Liver (tissue), 8 donors: ENCODE measurements at regions not wholly inside any gene's neighbourhood (a gene's known extent, or its start where the extent isn't known, plus 50 kb on each side); places are given as distances from the start of the nearest gene placed in this dataset.

Experiments
- DNase-seq: peaks from one replicate; pipeline ENCODE4 v3.0.0-alpha.2; 2017; ENCODE audit warnings: low spot score
- H3K27ac ChIP-seq, 2 donors: one replicate each; pipeline ENCODE4 v1.7.0; 2013; ENCODE audit warnings: inconsistent platforms in 2 of 2, low read length in 2 of 2, control low read depth in 1 of 2, low read depth in 1 of 2, mild to moderate bottlenecking in 1 of 2
- H3K27me3 ChIP-seq, 4 donors: one replicate each; pipeline versions ENCODE4 v1.6.1 to v1.7.0; 2013; ENCODE audit warnings: low read length in 3 of 4, inconsistent platforms in 1 of 4, mild to moderate bottlenecking in 1 of 4, moderate library complexity in 1 of 4; ENCODE audit not compliant: control insufficient read depth in 4 of 4, insufficient read depth in 4 of 4
- H3K36me3 ChIP-seq, 4 donors: one replicate each; pipeline versions ENCODE4 v1.6.1 to v1.7.0; 2013; ENCODE audit warnings: low read length in 3 of 4, mild to moderate bottlenecking in 3 of 4, low read depth in 1 of 4, moderate library complexity in 1 of 4; ENCODE audit not compliant: control insufficient read depth in 4 of 4, insufficient read depth in 3 of 4
- H3K4me1 ChIP-seq, 4 donors: one replicate each; pipeline versions ENCODE4 v1.6.1 to v1.7.0; 2013; ENCODE audit warnings: low read length in 3 of 4, mild to moderate bottlenecking in 3 of 4, moderate library complexity in 1 of 4; ENCODE audit not compliant: control insufficient read depth in 4 of 4, insufficient read depth in 4 of 4
- H3K4me3 ChIP-seq, 3 donors: one replicate each; pipeline versions ENCODE4 v1.6.1 to v1.7.0; 2013; ENCODE audit warnings: low read length in 3 of 3, control low read depth in 1 of 3, low read depth in 1 of 3, mild to moderate bottlenecking in 1 of 3
- H3K9ac ChIP-seq, 2 donors: one replicate each; pipeline ENCODE4 v1.7.0; 2013; ENCODE audit warnings: low read length in 2 of 2, mild to moderate bottlenecking in 2 of 2, moderate library complexity in 2 of 2, control low read depth in 1 of 2, low read depth in 1 of 2
- H3K9me3 ChIP-seq, 4 donors: one replicate each; pipeline versions ENCODE4 v1.6.1 to v1.7.0; 2013; ENCODE audit warnings: low read length in 3 of 4; ENCODE audit not compliant: control insufficient read depth in 4 of 4
- ATF3 ChIP-seq: IDR thresholded peaks from 2 replicates; pipeline ENCODE4 v1.6.1; 2016; ENCODE audit warnings: antibody characterized with exemption
- EGR1 ChIP-seq, 2 donors: IDR thresholded peaks; 2 replicates each; pipeline ENCODE4 v1.6.1; 2016 to 2018; ENCODE audit warnings: antibody characterized with exemption in 2 of 2, low read depth in 2 of 2
- FOXA1 ChIP-seq: IDR thresholded peaks from 2 replicates; pipeline ENCODE4 v1.6.1; 2016; ENCODE audit warnings: antibody characterized with exemption
- FOXA2 ChIP-seq: IDR thresholded peaks from 2 replicates; pipeline ENCODE4 v1.6.1; 2016; ENCODE audit warnings: antibody characterized with exemption
- GABPA ChIP-seq, 2 donors: IDR thresholded peaks in 1 of 2; conservative IDR thresholded peaks in 1 of 2; 2 replicates each; pipeline ENCODE4 v1.6.1; 2016; ENCODE audit warnings: antibody characterized with exemption in 2 of 2, mild to moderate bottlenecking in 1 of 2, moderate library complexity in 1 of 2
- HNF4A ChIP-seq, 2 donors: conservative IDR thresholded peaks; 2 replicates each; pipeline ENCODE4 v1.6.1; 2016; ENCODE audit warnings: antibody characterized with exemption in 2 of 2, mild to moderate bottlenecking in 2 of 2
- HNF4G ChIP-seq: IDR thresholded peaks from 2 replicates; pipeline ENCODE4 v1.6.1; 2016; ENCODE audit warnings: antibody characterized with exemption
- JUND ChIP-seq, 2 donors: IDR thresholded peaks; 2 replicates each; pipeline ENCODE4 v1.6.1; 2016; ENCODE audit warnings: antibody characterized with exemption in 2 of 2
- MAX ChIP-seq: IDR thresholded peaks from 2 replicates; pipeline ENCODE4 v1.6.1; 2016; ENCODE audit warnings: antibody characterized with exemption
- NR2F2 ChIP-seq: IDR thresholded peaks from 2 replicates; pipeline ENCODE4 v1.6.1; 2016; ENCODE audit warnings: antibody characterized with exemption
- RAD21 ChIP-seq, 2 donors: IDR thresholded peaks; 2 replicates each; pipeline ENCODE4 v1.6.1; 2016; ENCODE audit warnings: antibody characterized with exemption in 2 of 2, mild to moderate bottlenecking in 2 of 2
- REST ChIP-seq: IDR thresholded peaks from 2 replicates; pipeline ENCODE4 v1.6.1; 2016; ENCODE audit warnings: antibody characterized with exemption, mild to moderate bottlenecking
- RXRA ChIP-seq, 2 donors: IDR thresholded peaks; 2 replicates each; pipeline ENCODE4 v1.6.1; 2017 to 2018; ENCODE audit warnings: antibody characterized with exemption in 2 of 2, mild to moderate bottlenecking in 1 of 2
- SP1 ChIP-seq: IDR thresholded peaks from 2 replicates; pipeline ENCODE4 v1.6.1; 2018; ENCODE audit warnings: antibody characterized with exemption, mild to moderate bottlenecking
- TAF1 ChIP-seq: conservative IDR thresholded peaks from 2 replicates; pipeline ENCODE4 v1.6.1; 2016; ENCODE audit warnings: antibody characterized with exemption, mild to moderate bottlenecking
- YY1 ChIP-seq: IDR thresholded peaks from 2 replicates; pipeline ENCODE4 v1.6.1; 2016; ENCODE audit warnings: antibody characterized with exemption, mild to moderate bottlenecking
- WGBS: extraction: QIAGEN DNeasy Blood & Tissue Kit; methylation state at CpG from one replicate; pipeline ENCODE4 v1.1.7; 2013; 5-methylcytosine and 5-hydroxymethylcytosine counted together
- TF ChIP-seq, protein P1 (sequence below): fragments of 150-350 bp; IDR thresholded peaks from 2 replicates; pipeline ENCODE4 v1.5.1; 2017; ENCODE audit warnings: improper control_type of control experiment, low read depth, low read length; ENCODE audit not compliant: missing input control
- TF ChIP-seq, protein P2 (sequence below): IDR thresholded peaks from 2 replicates; pipeline ENCODE4 v1.6.1; 2016; ENCODE audit warnings: antibody characterized with exemption
- donor health status: healthy.
- donor health status: healthy.
- donor health status: healthy.
- donor health status: healthy.
- donor health status: healthy.

DNA sequence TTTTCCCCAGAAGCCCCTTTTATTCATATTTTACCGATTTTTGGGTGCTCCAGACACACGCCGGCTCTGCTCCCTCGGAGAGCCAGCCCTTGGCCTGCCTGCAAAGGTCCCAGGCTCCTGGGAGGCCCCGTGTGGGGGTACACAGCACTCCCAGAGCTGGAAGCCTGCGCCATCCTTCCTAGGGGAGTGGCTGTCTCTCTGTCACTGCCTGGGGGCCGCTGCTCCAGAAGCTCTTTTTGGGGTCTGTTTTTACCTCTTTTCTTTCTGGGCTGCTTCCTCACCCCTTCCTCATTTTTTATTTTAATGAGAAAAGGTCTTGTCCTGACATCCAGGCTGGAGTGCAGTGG, 119.1 kb upstream of the COL5A1 start:
- 87% methylated on average over 7 of the region's 7 CpGs for WGBS
- TF ChIP-seq HNF4G (no peak), FOXA1 (no peak), RXRA (IDR thresholded peaks at IDR 0.05) (no peak), YY1 (no peak), TAF1 (no peak), RAD21 (IDR thresholded peaks at IDR 0.05) (no peak), MAX (no peak), ATF3 (no peak), GABPA (IDR thresholded peaks at IDR 0.05 in 1 of 2, conservative IDR thresholded peaks at IDR 0.05 in 1 of 2) (no peak), EGR1 (IDR thresholded peaks at IDR 0.05; ENCODE audit: low read depth in 2 of 2) (no peak), FOXA2 (no peak), HNF4A (conservative IDR thresholded peaks at IDR 0.05) (no peak), SP1 (no peak), JUND (IDR thresholded peaks at IDR 0.05) (no peak), NR2F2 (no peak), REST (no peak)
- TF ChIP-seq, protein P1, sequence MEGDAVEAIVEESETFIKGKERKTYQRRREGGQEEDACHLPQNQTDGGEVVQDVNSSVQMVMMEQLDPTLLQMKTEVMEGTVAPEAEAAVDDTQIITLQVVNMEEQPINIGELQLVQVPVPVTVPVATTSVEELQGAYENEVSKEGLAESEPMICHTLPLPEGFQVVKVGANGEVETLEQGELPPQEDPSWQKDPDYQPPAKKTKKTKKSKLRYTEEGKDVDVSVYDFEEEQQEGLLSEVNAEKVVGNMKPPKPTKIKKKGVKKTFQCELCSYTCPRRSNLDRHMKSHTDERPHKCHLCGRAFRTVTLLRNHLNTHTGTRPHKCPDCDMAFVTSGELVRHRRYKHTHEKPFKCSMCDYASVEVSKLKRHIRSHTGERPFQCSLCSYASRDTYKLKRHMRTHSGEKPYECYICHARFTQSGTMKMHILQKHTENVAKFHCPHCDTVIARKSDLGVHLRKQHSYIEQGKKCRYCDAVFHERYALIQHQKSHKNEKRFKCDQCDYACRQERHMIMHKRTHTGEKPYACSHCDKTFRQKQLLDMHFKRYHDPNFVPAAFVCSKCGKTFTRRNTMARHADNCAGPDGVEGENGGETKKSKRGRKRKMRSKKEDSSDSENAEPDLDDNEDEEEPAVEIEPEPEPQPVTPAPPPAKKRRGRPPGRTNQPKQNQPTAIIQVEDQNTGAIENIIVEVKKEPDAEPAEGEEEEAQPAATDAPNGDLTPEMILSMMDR = no peak
- TF ChIP-seq, protein P2, sequence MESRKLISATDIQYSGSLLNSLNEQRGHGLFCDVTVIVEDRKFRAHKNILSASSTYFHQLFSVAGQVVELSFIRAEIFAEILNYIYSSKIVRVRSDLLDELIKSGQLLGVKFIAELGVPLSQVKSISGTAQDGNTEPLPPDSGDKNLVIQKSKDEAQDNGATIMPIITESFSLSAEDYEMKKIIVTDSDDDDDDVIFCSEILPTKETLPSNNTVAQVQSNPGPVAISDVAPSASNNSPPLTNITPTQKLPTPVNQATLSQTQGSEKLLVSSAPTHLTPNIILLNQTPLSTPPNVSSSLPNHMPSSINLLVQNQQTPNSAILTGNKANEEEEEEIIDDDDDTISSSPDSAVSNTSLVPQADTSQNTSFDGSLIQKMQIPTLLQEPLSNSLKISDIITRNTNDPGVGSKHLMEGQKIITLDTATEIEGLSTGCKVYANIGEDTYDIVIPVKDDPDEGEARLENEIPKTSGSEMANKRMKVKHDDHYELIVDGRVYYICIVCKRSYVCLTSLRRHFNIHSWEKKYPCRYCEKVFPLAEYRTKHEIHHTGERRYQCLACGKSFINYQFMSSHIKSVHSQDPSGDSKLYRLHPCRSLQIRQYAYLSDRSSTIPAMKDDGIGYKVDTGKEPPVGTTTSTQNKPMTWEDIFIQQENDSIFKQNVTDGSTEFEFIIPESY = no peak
- no peak for DNase-seq
- H3K9me3 ChIP-seq = no peaks in the 10 kb centered on the region
- no peak overlapping the region for H3K4me3 ChIP-seq
- no peak overlapping the region for H3K27ac ChIP-seq
- no peaks in the 10 kb centered on the region for H3K27me3 ChIP-seq
- H3K36me3 ChIP-seq = no peaks in the 10 kb centered on the region
- no peaks in the 10 kb centered on the region for H3K4me1 ChIP-seq
- H3K9ac ChIP-seq = no peak overlapping the region

DNA sequence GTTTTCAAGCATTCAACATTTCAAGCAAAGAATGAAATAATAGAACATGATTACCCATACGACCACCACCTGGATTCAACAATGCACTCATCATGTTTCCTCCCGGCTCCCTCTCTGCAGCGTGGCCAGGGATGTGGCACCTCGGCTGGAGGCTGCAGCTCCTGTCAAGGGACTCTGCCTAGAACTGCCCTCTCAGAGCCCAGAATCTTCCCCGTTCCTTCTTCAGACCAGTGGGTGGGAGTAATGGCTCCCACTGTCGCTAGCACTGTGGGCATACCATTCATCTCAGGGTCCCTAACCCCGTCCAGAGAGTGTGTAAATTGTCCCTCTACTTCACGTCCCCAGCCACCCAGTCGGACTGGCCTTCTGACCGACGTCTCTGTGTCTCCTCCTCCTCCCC, 118.6 kb upstream of the COL5A1 start:
- DNase-seq = no peak
- Histone ChIP-seq H3K36me3 (no peaks in the 10 kb centered on the region), H3K9me3 (no peaks in the 10 kb centered on the region), H3K4me3 (no peak overlapping the region), H3K9ac (no peak overlapping the region), H3K27ac (no peak overlapping the region), H3K4me1 (no peaks in the 10 kb centered on the region), H3K27me3 (no peaks in the 10 kb centered on the region)
- 72% methylated on average over 11 of the region's 11 CpGs for WGBS
- TF ChIP-seq HNF4G (no peak), ATF3 (no peak), NR2F2 (no peak), FOXA2 (no peak), REST (no peak), TAF1 (no peak), JUND (IDR thresholded peaks at IDR 0.05) (no peak), FOXA1 (no peak), RAD21 (IDR thresholded peaks at IDR 0.05) (no peak), EGR1 (IDR thresholded peaks at IDR 0.05; ENCODE audit: low read depth in 2 of 2) (no peak)
- TF ChIP-seq, protein P2 = no peak
